GM13976 (cell line): ENCODE measurements at regions not wholly inside any gene's neighbourhood (a gene's known extent, or its start where the extent isn't known, plus 50 kb on each side); places are given as distances from the start of the nearest gene placed in this dataset.

Experiments used
- DNase-seq: peaks from one replicate; pipeline ENCODE4 v3.0.0; 2012; ENCODE audit warnings: low spot score
- in situ Hi-C: fragments of 300-500 bp; cut with MboI; formaldehyde crosslinking; loops from one replicate; pipeline ENCODE4 v1.12.0; 2022; ENCODE audit warnings: low sequenced_read_pairs, mixed read lengths, inconsistent platforms; ENCODE audit not compliant: unreplicated experiment
- TF ChIP-seq, protein P1 (sequence below): IDR thresholded peaks from 2 replicates; pipeline ENCODE4 v1.5.1; 2012; ENCODE audit warnings: borderline replicate concordance, mild to moderate bottlenecking; ENCODE audit not compliant: insufficient read depth; ENCODE audit errors: extremely low read depth, missing control alignments, control extremely low read depth

DNA sequence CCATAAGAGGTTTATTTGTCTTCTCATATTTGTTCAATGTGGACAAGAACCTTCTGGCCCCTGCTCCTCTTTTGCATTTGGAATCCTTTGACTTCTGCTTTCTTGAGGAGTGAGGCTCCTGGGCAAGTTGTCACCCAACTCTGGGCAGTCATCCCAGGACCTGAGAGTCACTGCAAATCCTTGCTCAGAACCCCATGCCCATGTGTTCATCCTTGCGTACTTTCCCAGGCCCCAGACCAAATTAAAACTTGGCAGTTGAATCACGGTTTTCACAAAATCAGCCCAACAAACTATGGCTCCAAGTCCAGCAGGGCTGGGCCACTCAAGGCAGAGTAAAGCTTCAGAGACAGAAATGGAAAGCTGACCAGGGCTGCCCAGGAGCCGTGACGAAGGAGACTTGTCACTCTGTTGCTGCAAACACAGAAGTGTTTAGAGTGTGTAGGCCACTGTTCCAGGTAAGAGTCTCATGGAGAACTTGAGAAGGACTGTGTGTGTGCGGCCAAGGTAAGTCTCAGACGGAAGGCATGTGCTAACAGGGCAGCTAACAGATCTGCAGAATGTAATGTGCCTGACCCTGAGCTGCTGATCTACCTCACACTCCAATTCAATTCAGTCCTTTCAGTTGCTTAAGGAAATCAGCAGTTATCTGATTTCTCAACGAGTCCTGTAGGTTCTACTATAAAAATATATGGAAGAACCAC lies 549.4 kb upstream of the HS6ST1 start:
- no peak for DNase-seq
- in situ Hi-C loops, result no loop called here
- TF ChIP-seq, protein P1, sequence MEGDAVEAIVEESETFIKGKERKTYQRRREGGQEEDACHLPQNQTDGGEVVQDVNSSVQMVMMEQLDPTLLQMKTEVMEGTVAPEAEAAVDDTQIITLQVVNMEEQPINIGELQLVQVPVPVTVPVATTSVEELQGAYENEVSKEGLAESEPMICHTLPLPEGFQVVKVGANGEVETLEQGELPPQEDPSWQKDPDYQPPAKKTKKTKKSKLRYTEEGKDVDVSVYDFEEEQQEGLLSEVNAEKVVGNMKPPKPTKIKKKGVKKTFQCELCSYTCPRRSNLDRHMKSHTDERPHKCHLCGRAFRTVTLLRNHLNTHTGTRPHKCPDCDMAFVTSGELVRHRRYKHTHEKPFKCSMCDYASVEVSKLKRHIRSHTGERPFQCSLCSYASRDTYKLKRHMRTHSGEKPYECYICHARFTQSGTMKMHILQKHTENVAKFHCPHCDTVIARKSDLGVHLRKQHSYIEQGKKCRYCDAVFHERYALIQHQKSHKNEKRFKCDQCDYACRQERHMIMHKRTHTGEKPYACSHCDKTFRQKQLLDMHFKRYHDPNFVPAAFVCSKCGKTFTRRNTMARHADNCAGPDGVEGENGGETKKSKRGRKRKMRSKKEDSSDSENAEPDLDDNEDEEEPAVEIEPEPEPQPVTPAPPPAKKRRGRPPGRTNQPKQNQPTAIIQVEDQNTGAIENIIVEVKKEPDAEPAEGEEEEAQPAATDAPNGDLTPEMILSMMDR, result no peak

DNA sequence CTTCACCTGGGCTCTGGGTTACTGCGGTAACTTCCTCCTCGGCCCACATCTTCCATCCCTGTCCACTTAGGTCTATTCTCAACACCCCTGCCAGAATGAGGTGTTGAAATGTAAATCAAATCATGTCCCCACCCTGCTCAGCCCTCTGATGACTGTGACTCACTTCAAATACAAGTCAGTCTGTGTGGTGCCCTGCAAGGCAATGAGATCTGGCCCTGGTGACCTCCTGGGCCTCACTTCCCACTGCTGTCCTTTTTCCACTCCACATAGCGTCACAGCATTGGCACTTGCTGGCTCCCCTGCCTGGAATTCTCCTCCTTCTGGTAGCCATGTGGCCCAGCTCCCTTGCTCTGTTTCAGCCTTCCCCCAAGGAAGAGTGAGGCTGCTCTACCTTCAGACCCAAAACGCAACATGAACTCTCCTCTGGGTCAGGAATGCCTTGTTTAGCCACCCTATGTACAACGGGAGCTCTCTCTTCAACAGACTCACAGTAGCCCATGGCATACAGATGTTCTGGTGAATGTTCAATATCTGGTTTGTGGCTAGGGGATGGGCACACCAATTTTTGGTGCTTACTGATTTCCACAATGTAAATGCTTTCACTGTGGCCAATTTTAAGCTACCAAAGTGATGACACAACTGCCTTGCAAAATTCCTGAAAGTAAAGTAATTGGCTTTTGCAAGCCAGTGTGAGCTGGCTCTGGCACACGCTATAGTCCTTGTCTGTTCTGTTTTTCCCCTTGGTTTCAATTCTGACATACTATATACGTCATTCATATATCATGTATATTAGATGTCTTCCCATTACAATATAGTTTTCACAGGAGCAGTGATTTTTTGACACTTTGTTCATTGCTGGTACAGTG lies 550.3 kb upstream of the HS6ST1 start:
- in situ Hi-C loops, result no loop called here

DNA sequence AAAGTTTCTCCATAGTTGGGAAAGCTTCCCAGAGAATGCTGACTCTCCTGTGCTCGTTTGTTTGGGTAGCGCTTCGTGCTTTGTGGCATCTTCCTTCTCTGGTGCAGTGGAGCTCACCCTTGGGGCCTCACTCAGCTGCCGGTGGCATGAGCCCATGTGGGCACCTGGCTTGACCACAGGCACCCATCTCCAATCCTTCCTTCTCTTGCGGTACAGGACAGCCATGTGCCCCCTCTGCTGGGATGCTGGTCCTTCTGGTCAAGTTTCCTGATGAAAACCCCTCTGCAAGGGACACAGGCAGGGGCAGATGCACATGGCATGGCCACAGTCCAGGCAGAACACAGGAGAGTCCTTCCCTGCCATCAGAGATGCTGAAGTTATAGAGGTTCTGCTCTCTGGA lies 555.9 kb upstream of the HS6ST1 start:
- TF ChIP-seq, protein P1, result no peak
- in situ Hi-C loops, result no loop called here
- DNase-seq, result no peak

More for the DNA sequence above, 550.3 kb upstream of the HS6ST1 start:
- no peak for DNase-seq
- TF ChIP-seq, protein P1, result no peak

DNA sequence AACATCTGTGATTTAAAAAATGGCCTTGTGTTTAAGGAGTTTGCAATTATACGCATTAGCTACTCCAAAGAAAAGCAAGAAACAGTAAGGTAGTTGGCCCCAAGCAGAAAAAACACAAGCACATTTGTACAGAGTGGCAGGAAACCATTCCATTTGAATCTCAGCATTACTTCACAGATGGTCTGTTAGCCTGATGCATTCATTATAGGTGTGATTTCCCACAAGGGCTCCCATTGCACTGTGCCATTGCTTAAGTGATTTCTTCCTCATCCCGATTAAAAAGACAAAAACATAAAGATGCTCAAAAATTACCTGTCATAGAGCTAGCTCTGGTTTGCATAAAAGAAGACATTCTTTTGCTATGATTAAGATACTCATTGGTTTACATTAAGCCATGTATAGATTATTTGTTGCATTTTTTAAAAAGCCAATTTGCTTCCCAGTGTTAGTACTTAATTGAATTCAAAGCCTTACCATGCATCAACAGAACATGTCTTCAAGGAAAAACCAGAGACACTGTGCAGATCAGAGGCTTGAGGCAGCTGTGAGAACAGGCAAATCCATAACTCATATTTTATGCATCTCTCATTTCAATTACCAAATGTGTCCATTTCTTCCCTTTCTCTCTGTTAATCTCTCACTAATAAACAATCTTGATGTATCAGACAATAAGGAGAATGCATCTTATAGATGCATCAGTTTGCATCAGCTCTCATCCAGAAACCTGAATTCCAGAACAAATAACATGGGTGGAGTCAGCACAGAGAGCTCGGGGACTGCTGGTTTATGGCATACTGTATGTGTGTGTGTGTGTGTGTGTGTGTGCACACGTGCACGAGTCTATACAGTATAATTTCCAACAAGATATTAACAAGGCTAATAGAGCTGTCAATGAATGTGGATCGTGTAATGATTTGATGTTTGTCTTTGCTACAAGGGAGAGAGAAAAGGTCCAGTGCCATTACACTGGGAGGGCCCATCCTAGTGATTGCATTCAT lies 558.6 kb upstream of the HS6ST1 start:
- in situ Hi-C loops, result no loop called here
- DNase-seq, result no peak
- TF ChIP-seq, protein P1, result no peak

DNA sequence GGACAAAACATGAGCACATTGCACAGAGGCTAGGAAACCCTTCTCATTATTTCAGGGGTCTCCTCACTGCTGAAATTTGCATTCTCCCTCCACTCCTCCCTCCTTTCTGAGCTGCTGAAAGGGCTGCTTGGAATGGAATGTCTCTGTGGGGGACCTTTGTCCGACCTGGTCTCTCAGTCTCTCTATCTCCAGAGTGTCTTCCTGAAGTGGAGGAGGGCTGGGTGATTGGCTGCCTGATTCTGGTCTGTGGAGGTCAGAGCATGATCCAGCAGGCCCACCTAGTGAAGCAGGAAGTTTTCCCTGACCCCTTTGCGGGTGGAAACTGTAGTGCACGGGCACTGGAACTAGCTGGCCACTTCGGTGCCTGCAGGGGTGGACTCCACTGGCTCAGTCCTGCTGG lies 560.5 kb upstream of the HS6ST1 start:
- TF ChIP-seq, protein P1, result no peak
- DNase-seq, result no peak
- in situ Hi-C loops, result no loop called here

DNA sequence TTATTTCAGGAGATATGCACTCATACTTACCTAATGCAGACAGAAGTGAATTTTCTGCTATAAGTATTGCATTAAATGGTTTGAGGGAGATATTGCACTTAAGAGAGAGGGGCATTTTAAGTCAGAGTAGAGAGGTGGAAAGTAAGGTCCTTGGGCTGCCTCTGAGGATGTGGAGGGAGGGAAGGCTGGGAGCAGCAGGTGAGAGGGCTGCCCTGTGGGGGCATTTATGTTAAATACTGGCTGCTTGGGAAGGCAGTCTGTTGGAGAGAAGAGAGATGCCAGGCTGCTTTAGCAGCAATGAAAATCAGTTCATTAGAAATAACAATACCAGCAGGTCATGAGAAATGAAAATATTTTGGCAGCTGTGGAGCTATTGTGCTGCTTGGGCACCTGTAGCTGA lies 576.2 kb upstream of the HS6ST1 start:
- TF ChIP-seq, protein P1, result no peak
- no peak for DNase-seq
- in situ Hi-C loops, result no loop called here
